ENCODE measurements at regions not wholly inside any gene's neighbourhood (a gene's known extent, or its start where the extent isn't known, plus 50 kb on each side); places are given as distances from the start of the nearest gene placed in this dataset.

DNA sequence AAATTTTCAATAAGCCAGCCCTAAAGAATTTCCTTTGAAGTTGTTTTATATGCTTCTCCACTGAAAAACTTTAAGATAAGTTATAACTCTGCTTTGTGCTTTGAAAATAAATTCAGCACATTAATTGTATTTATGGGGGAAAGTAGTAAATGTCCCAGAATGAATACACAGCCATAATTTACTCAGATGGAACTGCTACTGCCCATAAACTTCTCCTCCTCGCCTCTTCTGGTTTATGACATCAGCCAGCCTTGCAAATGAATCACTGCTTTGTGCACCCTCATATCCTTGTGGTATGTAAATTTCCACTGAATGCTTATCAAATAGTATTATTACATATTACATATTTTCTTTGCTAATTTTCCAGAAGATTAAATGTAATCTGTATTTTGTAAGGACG lies 302.0 kb downstream of the DIPK2A start:
- CTCF ChIA-PET: no interaction called here
- TF ChIP-seq, protein P1, sequence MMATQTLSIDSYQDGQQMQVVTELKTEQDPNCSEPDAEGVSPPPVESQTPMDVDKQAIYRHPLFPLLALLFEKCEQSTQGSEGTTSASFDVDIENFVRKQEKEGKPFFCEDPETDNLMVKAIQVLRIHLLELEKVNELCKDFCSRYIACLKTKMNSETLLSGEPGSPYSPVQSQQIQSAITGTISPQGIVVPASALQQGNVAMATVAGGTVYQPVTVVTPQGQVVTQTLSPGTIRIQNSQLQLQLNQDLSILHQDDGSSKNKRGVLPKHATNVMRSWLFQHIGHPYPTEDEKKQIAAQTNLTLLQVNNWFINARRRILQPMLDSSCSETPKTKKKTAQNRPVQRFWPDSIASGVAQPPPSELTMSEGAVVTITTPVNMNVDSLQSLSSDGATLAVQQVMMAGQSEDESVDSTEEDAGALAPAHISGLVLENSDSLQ (IDR thresholded peaks at IDR 0.05): peak; percentile 36; the same call in 1 of the 2 replicates
- TF ChIP-seq FOXK2 (IDR thresholded peaks at IDR 0.05): no peak
- DNase-seq (ENCODE audit: extremely low spot score): no peak
- POLR2A ChIA-PET: interaction anchor here (1.5 kb wide), 1 partner anchor 302 kb away, joined by 4 read pairs; the partner anchor contains the start of gene DIPK2A

DNA sequence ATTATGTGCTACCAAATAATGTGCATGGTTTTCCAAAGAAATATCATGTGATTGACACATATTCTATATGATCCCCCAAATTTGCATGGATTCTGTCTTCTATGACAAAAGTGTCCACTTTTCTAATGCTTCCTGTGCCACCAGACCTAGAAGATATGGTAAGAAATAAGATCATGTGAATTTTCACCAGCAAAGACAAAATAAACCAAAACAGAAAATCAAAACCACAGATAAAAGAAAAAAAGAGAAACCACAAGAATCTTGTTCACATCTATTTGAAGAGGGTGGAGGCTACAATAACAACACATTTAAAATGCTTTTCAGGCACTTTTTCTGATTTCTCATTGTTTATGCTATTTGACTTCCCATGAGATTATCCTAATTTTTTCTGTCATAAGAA lies 303.4 kb downstream of the DIPK2A start:
- DNase-seq (ENCODE audit: extremely low spot score): no peak
- ChIA-PET CTCF (no interaction called here), POLR2A (no interaction called here)
- TF ChIP-seq FOXK2 (IDR thresholded peaks at IDR 0.05): no peak
- TF ChIP-seq FOXM1 (IDR thresholded peaks at IDR 0.05; ENCODE audit: borderline replicate concordance): no peak
- no peak for TF ChIP-seq SUZ12 (IDR thresholded peaks at IDR 0.05)
- TF ChIP-seq HDGF (IDR thresholded peaks at IDR 0.05; ENCODE audit: borderline replicate concordance): no peak
- no peak for TF ChIP-seq ARNT (IDR thresholded peaks at IDR 0.05)
- TF ChIP-seq SP1 (IDR thresholded peaks at IDR 0.05): no peak
- TF ChIP-seq ZNF384 (IDR thresholded peaks at IDR 0.05): no peak
- TF ChIP-seq NFRKB (IDR thresholded peaks at IDR 0.05): no peak
- no peak for TF ChIP-seq CTBP1 (IDR thresholded peaks at IDR 0.05; ENCODE audit: borderline replicate concordance)

DNA sequence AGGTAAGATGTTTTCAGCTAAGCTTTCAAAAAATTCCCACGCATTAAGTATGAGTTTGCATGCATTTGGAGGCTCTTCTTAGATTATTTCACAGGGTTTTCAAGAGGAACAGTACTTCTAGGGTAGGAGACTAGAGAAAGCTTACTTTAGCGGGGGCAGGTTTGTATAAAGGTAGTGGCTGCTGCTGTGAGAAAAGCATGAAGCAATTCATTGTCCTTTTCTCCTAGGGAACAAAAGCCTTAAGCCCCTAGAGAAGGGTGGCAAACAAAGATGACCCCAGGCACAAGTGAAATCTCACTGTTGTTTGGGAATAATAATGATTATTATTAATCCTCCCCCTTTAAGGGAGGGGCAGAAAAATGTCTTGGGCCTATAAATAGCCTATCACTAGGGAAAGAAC lies 310.7 kb downstream of the DIPK2A start:
- ChIA-PET CTCF (no interaction called here), POLR2A (no interaction called here)
- TF ChIP-seq FOXA1 (IDR thresholded peaks at IDR 0.05) (no peak), BHLHE40 (IDR thresholded peaks at IDR 0.05; ENCODE audit: borderline replicate concordance) (no peak), LEF1 (IDR thresholded peaks at IDR 0.05; ENCODE audit: borderline replicate concordance) (no peak), ELF4 (IDR thresholded peaks at IDR 0.05) (no peak), ZNF384 (IDR thresholded peaks at IDR 0.05) (no peak), L3MBTL2 (conservative IDR thresholded peaks at IDR 0.05) (no peak), SUZ12 (IDR thresholded peaks at IDR 0.05) (no peak), CTBP1 (IDR thresholded peaks at IDR 0.05; ENCODE audit: borderline replicate concordance) (no peak), SP1 (IDR thresholded peaks at IDR 0.05) (no peak), FOXM1 (IDR thresholded peaks at IDR 0.05; ENCODE audit: borderline replicate concordance) (no peak), ARNT (IDR thresholded peaks at IDR 0.05) (no peak), NFRKB (IDR thresholded peaks at IDR 0.05) (no peak), FOXK2 (IDR thresholded peaks at IDR 0.05) (no peak), TARDBP (IDR thresholded peaks at IDR 0.05) (no peak), HDGF (IDR thresholded peaks at IDR 0.05; ENCODE audit: borderline replicate concordance) (no peak)
- TF ChIP-seq, protein P1 (IDR thresholded peaks at IDR 0.05): no peak
- no peak for DNase-seq (ENCODE audit: extremely low spot score)

DNA sequence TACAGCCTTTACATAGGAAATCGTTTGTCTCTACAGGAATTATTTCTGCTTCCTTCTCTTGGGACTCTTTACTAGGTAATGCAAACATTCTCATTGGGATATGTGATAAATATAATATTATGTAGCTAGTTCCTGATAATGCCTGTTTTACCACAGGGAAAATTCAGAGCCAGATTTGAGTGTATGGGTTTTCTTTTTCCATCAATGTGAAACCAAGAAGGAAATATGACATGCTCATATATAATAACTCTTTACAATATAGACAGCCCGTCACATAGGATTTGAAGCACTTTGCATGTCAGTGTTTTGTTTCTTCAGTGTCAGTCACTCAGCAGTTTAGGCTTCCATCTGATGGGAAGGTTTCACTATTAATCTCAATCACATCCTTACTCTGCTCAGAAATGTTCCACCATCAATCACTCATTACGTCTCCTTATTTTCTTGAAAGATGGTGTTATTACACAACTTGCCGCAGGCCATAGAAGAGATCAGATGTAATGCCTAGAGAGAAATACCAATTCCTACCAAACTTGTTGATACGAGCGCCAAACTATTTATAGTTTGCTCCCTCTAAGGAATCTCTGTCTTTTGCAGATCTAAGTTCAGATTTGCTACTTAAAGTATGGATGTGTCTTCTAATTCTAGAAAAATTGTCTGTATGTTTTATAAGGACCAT lies 314.8 kb downstream of the DIPK2A start:
- CTCF ChIA-PET: no interaction called here

DNA sequence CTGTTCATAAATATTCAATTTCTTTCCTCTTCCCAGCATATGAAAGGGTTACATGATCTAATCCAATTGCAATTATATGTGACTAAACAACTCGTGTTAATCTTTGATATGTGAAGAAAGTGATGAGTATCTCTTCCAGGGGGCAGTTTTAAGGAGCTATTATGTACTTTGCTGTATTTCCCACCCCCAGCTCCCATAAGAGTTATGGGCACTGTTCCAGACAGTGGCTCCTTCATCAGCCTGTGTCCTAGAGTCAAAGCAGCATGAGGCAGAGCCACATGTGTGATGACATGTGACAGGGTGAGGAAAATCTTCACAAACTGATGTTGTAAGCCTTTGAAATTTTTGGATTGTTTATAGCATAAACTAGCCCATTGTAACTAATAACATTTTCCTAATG lies 315.4 kb downstream of the DIPK2A start:
- no peak for DNase-seq (ENCODE audit: extremely low spot score)
- ChIA-PET POLR2A (no interaction called here), CTCF (interaction anchor here (0.6 kb wide), 1 partner anchor 25 kb away, joined by 4 read pairs; no protein-coding TSS in a partner anchor)
- TF ChIP-seq, protein P1 (IDR thresholded peaks at IDR 0.05): no peak
- TF ChIP-seq L3MBTL2 (conservative IDR thresholded peaks at IDR 0.05) (no peak), ELF4 (IDR thresholded peaks at IDR 0.05) (no peak), TARDBP (IDR thresholded peaks at IDR 0.05) (no peak), FOXA1 (IDR thresholded peaks at IDR 0.05) (no peak), FOXM1 (IDR thresholded peaks at IDR 0.05; ENCODE audit: borderline replicate concordance) (no peak), CTBP1 (IDR thresholded peaks at IDR 0.05; ENCODE audit: borderline replicate concordance) (no peak), LEF1 (IDR thresholded peaks at IDR 0.05; ENCODE audit: borderline replicate concordance) (no peak), FOXK2 (IDR thresholded peaks at IDR 0.05) (no peak), SUZ12 (IDR thresholded peaks at IDR 0.05) (no peak), ARNT (IDR thresholded peaks at IDR 0.05) (no peak), HDGF (IDR thresholded peaks at IDR 0.05; ENCODE audit: borderline replicate concordance) (no peak), ZNF384 (IDR thresholded peaks at IDR 0.05) (no peak), SP1 (IDR thresholded peaks at IDR 0.05) (no peak)

More for the DNA sequence above, 314.8 kb downstream of the DIPK2A start:
- POLR2A ChIA-PET: no interaction called here
- DNase-seq (ENCODE audit: extremely low spot score): no peak
- TF ChIP-seq, protein P1 (IDR thresholded peaks at IDR 0.05): 0 out of 2 replicates have a peak, but pooled peaks have one; percentile 9
- no peak for TF ChIP-seq NFRKB (IDR thresholded peaks at IDR 0.05)

DNA sequence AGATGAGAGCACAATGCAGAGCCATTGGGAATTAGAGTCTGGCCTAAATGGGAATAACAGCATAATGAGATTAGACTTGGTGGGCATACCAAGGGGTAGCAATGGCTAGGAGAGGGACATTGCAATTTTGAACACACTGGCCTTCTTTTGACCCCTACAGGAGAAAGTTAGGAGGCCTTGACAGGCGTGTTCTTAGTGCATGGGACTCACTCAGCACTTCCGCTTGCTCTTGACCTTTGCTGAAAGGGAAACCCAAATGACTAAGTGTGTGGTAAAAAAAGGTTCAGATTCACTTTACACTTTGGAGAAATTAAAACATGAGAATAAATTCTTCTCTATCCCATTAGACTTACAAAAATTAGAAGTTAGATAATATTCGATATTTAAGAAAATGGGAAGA lies 317.4 kb downstream of the DIPK2A start:
- DNase-seq (ENCODE audit: extremely low spot score): no peak
- TF ChIP-seq L3MBTL2 (conservative IDR thresholded peaks at IDR 0.05) (no peak), FOXK2 (IDR thresholded peaks at IDR 0.05) (no peak), HDGF (IDR thresholded peaks at IDR 0.05; ENCODE audit: borderline replicate concordance) (no peak), BHLHE40 (IDR thresholded peaks at IDR 0.05; ENCODE audit: borderline replicate concordance) (no peak), ZNF384 (IDR thresholded peaks at IDR 0.05) (no peak), TARDBP (IDR thresholded peaks at IDR 0.05) (no peak), FOXM1 (IDR thresholded peaks at IDR 0.05; ENCODE audit: borderline replicate concordance) (no peak), FOXA1 (IDR thresholded peaks at IDR 0.05) (no peak), LEF1 (IDR thresholded peaks at IDR 0.05; ENCODE audit: borderline replicate concordance) (no peak), NFRKB (IDR thresholded peaks at IDR 0.05) (no peak), SUZ12 (IDR thresholded peaks at IDR 0.05) (no peak), ARNT (IDR thresholded peaks at IDR 0.05) (no peak), CTBP1 (IDR thresholded peaks at IDR 0.05; ENCODE audit: borderline replicate concordance) (no peak), SP1 (IDR thresholded peaks at IDR 0.05) (no peak)
- TF ChIP-seq, protein P1 (IDR thresholded peaks at IDR 0.05): no peak
- CTCF ChIA-PET: no interaction called here
- POLR2A ChIA-PET: no interaction called here
